Liver (tissue), 3 donors: ENCODE measurements at regions not wholly inside any gene's neighbourhood (a gene's known extent, or its start where the extent isn't known, plus 50 kb on each side); places are given as distances from the start of the nearest gene placed in this dataset.

Experiments
- RXRA ChIP-seq, 2 donors: IDR thresholded peaks; 2 replicates each; pipeline ENCODE4 v1.6.1; 2017 to 2018; ENCODE audit warnings: antibody characterized with exemption in 2 of 2, mild to moderate bottlenecking in 1 of 2
- TAF1 ChIP-seq: conservative IDR thresholded peaks from 2 replicates; pipeline ENCODE4 v1.6.1; 2016; ENCODE audit warnings: antibody characterized with exemption, mild to moderate bottlenecking
- TF ChIP-seq, protein P1 (sequence below): fragments of 150-350 bp; IDR thresholded peaks from 2 replicates; pipeline ENCODE4 v1.5.1; 2017; ENCODE audit warnings: improper control_type of control experiment, low read depth, low read length; ENCODE audit not compliant: missing input control
- TF ChIP-seq, protein P2 (sequence below): IDR thresholded peaks from 2 replicates; pipeline ENCODE4 v1.6.1; 2016; ENCODE audit warnings: antibody characterized with exemption
- donor health status: healthy.
- donor health status: healthy.

- TF ChIP-seq, protein P1, sequence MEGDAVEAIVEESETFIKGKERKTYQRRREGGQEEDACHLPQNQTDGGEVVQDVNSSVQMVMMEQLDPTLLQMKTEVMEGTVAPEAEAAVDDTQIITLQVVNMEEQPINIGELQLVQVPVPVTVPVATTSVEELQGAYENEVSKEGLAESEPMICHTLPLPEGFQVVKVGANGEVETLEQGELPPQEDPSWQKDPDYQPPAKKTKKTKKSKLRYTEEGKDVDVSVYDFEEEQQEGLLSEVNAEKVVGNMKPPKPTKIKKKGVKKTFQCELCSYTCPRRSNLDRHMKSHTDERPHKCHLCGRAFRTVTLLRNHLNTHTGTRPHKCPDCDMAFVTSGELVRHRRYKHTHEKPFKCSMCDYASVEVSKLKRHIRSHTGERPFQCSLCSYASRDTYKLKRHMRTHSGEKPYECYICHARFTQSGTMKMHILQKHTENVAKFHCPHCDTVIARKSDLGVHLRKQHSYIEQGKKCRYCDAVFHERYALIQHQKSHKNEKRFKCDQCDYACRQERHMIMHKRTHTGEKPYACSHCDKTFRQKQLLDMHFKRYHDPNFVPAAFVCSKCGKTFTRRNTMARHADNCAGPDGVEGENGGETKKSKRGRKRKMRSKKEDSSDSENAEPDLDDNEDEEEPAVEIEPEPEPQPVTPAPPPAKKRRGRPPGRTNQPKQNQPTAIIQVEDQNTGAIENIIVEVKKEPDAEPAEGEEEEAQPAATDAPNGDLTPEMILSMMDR, result no peak
- TF ChIP-seq TAF1 (no peak), RXRA (IDR thresholded peaks at IDR 0.05) (no peak)
- TF ChIP-seq, protein P2, sequence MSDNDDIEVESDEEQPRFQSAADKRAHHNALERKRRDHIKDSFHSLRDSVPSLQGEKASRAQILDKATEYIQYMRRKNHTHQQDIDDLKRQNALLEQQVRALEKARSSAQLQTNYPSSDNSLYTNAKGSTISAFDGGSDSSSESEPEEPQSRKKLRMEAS, result no peak
These were observed 79.4 kb downstream of the IRF8 start for GRCh38 chr16:85978291-85978775.
